PFSK-1 (cell line): ENCODE measurements at regions not wholly inside any gene's neighbourhood (a gene's known extent, or its start where the extent isn't known, plus 50 kb on each side); places are given as distances from the start of the nearest gene placed in this dataset.

ENCODE experiments used
- REST ChIP-seq, 2 experiments: IDR thresholded peaks; 2 replicates each; pipeline versions ENCODE4 v1.6.1 to v1.8.0; 2011 to 2012; ENCODE audit warnings: low read depth in 2 of 2, low read length in 2 of 2, control low read depth in 1 of 2, inconsistent platforms in 1 of 2, mild to moderate bottlenecking in 1 of 2, moderate library complexity in 1 of 2; ENCODE audit not compliant: insufficient read depth in 1 of 2
- SIN3A ChIP-seq: IDR thresholded peaks from 2 replicates; pipeline ENCODE4 v1.6.1; 2012; ENCODE audit warnings: mild to moderate bottlenecking, low read length, moderate library complexity, borderline replicate concordance; ENCODE audit not compliant: insufficient read depth
- TAF1 ChIP-seq: IDR thresholded peaks from 2 replicates; pipeline ENCODE4 v1.6.1; 2012; ENCODE audit warnings: low read length, control low read depth, borderline replicate concordance; ENCODE audit not compliant: insufficient read depth

- no peak for TF ChIP-seq REST (IDR thresholded peaks at IDR 0.05; ENCODE audit: insufficient read depth in 1 of 2, low read depth in 2 of 2, low read length in 2 of 2)
- no peak for TF ChIP-seq TAF1
- TF ChIP-seq SIN3A: no peak
Measured at GRCh38 chr10:123553810-123554430, 112.2 kb upstream of the GPR26 start.
